Naive thymus-derived CD8-positive, alpha-beta T cell (primary cell): ENCODE measurements at regions not wholly inside any gene's neighbourhood (a gene's known extent, or its start where the extent isn't known, plus 50 kb on each side); places are given as distances from the start of the nearest gene placed in this dataset.

Source experiments
- ATAC-seq, 2 donors: fragments of 150-1000 bp; cut with Tn5 transposase in 1 of 2; sonication (Bioruptor Pico), chemical (Tn5 transposase) in 1 of 2; 1 replicate in 1 of 2; 2 replicates in 1 of 2; pipeline ENCODE4 v1.10.0; 2021; ENCODE audit warnings: mild to moderate bottlenecking in 2 of 2, moderate library complexity in 2 of 2
- POLR2A ChIA-PET: fragments of 350-600 bp; sonication (Branson Sonifier 250); formaldehyde crosslinking; loops from one replicate; lab custom pipeline; 2021; ENCODE audit warnings: antibody characterized with exemption; lab: Charles Lee
- DNase-seq, 10 donors: peaks; one replicate each; pipeline versions ENCODE4 v3.0.0 to v3.0.0-alpha.2; 2020 to 2022
- H3K27ac Mint-ChIP-seq, 10 donors: one replicate each; pipeline ENCODE4 v1.8.0; 2020 to 2022; ENCODE audit warnings: mild to moderate bottlenecking in 10 of 10, mixed read lengths in 10 of 10, moderate library complexity in 4 of 10, inconsistent platforms in 1 of 10
- H3K27me3 Mint-ChIP-seq, 5 donors: one replicate each; pipeline ENCODE4 v1.8.0; 2021 to 2022; ENCODE audit warnings: mixed read lengths in 5 of 5
- H3K36me3 Mint-ChIP-seq, 3 donors: one replicate each; pipeline ENCODE4 v1.8.0; 2020 to 2022; ENCODE audit warnings: mixed read lengths in 3 of 3, mild to moderate bottlenecking in 2 of 3, inconsistent platforms in 1 of 3
- H3K4me1 Mint-ChIP-seq, 4 donors: one replicate each; pipeline ENCODE4 v1.8.0; 2021 to 2022; ENCODE audit warnings: mixed read lengths in 4 of 4
- H3K4me3 Mint-ChIP-seq, 10 donors: one replicate each; pipeline ENCODE4 v1.8.0; 2020 to 2022; ENCODE audit warnings: mild to moderate bottlenecking in 10 of 10, mixed read lengths in 10 of 10, moderate library complexity in 6 of 10, inconsistent platforms in 1 of 10
- H3K9me3 Mint-ChIP-seq, 9 donors: one replicate each; pipeline ENCODE4 v1.8.0; 2020 to 2022; ENCODE audit warnings: mixed read lengths in 9 of 9, mild to moderate bottlenecking in 3 of 9, inconsistent platforms in 1 of 9, moderate library complexity in 1 of 9

- Mint-ChIP-seq H3K27ac (no peak overlapping the region), H3K4me1 (no peaks in the 10 kb centered on the region), H3K4me3 (no peak overlapping the region), H3K27me3 (peaks cover 2 to 39% (median 12%) of the 10 kb centered on the region in 5 donors), H3K9me3 (no peaks in the 10 kb centered on the region), H3K36me3 (no peaks in the 10 kb centered on the region)
- POLR2A ChIA-PET = no interaction called here
- DNase-seq (no peak), ATAC-seq (no peak)
These were observed 215.0 kb upstream of the E2F8 start for GRCh38 chr11:19455731-19456130.

GRCh38 chr11:19453651-19454257 is 213.0 kb upstream of the E2F8 start:
- Mint-ChIP-seq H3K4me3 (no peak overlapping the region), H3K36me3 (no peaks in the 10 kb centered on the region), H3K27me3 (peaks cover 2 to 37% (median 13%) of the 10 kb centered on the region in 5 donors), H3K27ac (no peak overlapping the region), H3K4me1 (no peaks in the 10 kb centered on the region), H3K9me3 (no peaks in the 10 kb centered on the region)
- POLR2A ChIA-PET = no interaction called here
- no peak for ATAC-seq
- DNase-seq = no peak

DNA sequence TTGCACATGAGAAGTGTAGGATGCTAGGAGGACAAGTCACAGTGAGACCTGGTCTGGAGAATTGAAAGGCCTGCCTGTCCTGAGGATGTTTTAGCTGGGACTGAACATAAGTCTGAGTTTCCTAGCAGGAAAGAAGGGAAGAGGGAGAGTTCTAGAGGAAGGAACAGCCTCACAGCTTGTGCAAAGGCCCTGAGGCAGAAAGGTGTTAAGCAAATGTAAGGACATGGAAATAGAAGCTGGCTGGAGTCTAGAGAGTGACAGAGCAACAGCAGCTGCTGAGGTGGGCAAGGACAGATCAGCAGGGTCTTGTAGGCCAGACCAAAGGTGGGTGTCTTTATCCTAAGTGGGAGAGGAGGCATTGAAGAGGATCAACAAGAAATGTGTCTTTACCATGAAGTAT is 210.9 kb upstream of the E2F8 start:
- Mint-ChIP-seq H3K36me3 (no peaks in the 10 kb centered on the region), H3K27me3 (peaks cover 0 to 20% (median 4%) of the 10 kb centered on the region in 5 donors), H3K4me1 (no peaks in the 10 kb centered on the region), H3K4me3 (no peak overlapping the region), H3K27ac (no peak overlapping the region), H3K9me3 (no peaks in the 10 kb centered on the region)
- ATAC-seq (no peak), DNase-seq (no peak)
- POLR2A ChIA-PET = no interaction called here

DNA sequence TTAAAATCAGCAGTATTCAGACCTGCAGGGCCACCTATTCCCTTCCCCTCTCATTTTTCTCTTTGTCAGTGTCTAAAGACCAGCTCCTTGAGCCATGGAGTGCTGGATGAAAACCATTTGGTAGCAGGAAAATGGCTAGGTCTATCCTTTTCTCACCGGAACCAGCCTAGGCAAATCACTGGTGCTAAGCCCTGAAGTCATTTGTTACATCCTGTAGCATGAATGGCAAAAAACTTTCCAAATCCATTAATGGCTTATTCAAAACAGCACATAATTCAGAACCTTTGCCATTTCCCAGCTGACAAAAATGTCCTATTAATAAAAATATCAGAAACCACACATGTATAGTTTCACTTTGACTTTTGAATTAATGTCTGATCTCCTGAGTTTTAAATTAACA is 209.5 kb upstream of the E2F8 start:
- H3K4me3 Mint-ChIP-seq = no peak overlapping the region
- ATAC-seq (no peak), DNase-seq (no peak)
- no peaks in the 10 kb centered on the region for H3K9me3 Mint-ChIP-seq
- H3K27me3 Mint-ChIP-seq = peaks cover 2 to 17% (median 4%) of the 10 kb centered on the region in 5 donors
- H3K27ac Mint-ChIP-seq = no peak overlapping the region
- H3K4me1 Mint-ChIP-seq = no peaks in the 10 kb centered on the region
- H3K36me3 Mint-ChIP-seq = no peaks in the 10 kb centered on the region
- POLR2A ChIA-PET = no interaction called here

GRCh38 chr11:19448651-19449050 is 207.9 kb upstream of the E2F8 start:
- DNase-seq (no peak), ATAC-seq (no peak)
- Mint-ChIP-seq H3K36me3 (no peaks in the 10 kb centered on the region), H3K9me3 (no peaks in the 10 kb centered on the region), H3K4me3 (no peak overlapping the region), H3K27me3 (peaks cover 3 to 19% (median 5%) of the 10 kb centered on the region in 5 donors), H3K4me1 (no peaks in the 10 kb centered on the region), H3K27ac (no peak overlapping the region)
- POLR2A ChIA-PET = no interaction called here

GRCh38 chr11:19447150-19447566 is 206.4 kb upstream of the E2F8 start:
- Mint-ChIP-seq H3K27me3 (peaks cover 3 to 21% (median 7%) of the 10 kb centered on the region in 5 donors), H3K4me1 (no peaks in the 10 kb centered on the region), H3K27ac (no peak overlapping the region), H3K4me3 (no peak overlapping the region), H3K36me3 (no peaks in the 10 kb centered on the region), H3K9me3 (no peaks in the 10 kb centered on the region)
- no peak for DNase-seq
- ATAC-seq = no peak
- POLR2A ChIA-PET = no interaction called here

DNA sequence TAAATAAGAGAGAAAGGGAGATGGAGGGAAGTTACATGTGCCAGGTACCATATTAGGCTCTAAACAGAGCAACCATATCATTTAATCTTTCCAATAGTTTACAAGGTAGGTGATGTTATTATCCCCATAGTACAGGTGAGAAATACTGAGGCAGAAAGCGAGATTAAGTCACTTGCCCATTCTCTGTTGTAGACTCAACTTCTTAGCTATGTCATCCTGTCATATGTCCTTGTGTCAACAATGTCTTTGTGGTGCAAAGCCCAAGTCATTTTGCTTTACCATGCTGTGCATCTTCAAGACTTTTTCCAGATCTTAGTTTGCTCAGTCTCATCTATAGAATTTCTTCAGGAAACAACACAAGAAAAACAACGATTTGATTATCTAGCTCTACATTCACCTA is 205.0 kb upstream of the E2F8 start:
- no peaks in the 10 kb centered on the region for H3K9me3 Mint-ChIP-seq
- peaks cover 3 to 18% (median 7%) of the 10 kb centered on the region in 5 donors for H3K27me3 Mint-ChIP-seq
- POLR2A ChIA-PET = no interaction called here
- no peak overlapping the region for H3K4me3 Mint-ChIP-seq
- DNase-seq (no peak), ATAC-seq (no peak)
- H3K4me1 Mint-ChIP-seq = no peaks in the 10 kb centered on the region
- no peak overlapping the region for H3K27ac Mint-ChIP-seq
- H3K36me3 Mint-ChIP-seq = no peaks in the 10 kb centered on the region

- Mint-ChIP-seq H3K27ac (no peak overlapping the region), H3K4me3 (no peak overlapping the region), H3K4me1 (no peaks in the 10 kb centered on the region), H3K27me3 (peaks cover 7 to 27% (median 11%) of the 10 kb centered on the region in 5 donors), H3K36me3 (no peaks in the 10 kb centered on the region), H3K9me3 (no peaks in the 10 kb centered on the region)
- POLR2A ChIA-PET = no interaction called here
- no peak for DNase-seq
- ATAC-seq = no peak
These were observed 203.5 kb upstream of the E2F8 start for GRCh38 chr11:19444231-19444630.

DNA sequence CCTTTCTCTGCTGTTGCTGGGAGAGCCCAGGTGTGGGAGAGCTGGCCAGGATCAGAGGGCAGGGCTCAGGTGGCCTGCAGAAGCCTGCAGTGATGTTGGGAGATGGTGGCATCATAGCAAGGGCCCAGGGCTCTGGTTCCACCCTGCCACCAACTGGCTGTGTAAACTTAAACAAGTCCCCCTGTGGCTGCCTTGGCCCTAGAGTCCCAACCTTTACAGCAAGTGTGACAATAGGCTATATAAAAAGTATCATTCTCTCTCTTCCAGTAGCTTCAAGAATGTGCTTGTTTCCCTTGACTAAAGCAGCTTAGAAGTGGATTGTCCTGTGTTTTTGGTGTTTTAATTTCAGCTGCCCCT is 201.8 kb upstream of the E2F8 start:
- H3K4me1 Mint-ChIP-seq = no peaks in the 10 kb centered on the region
- H3K9me3 Mint-ChIP-seq = no peaks in the 10 kb centered on the region
- peak overlapping the region in 1 of 10 donors; percentile 4 for H3K27ac Mint-ChIP-seq
- no peaks in the 10 kb centered on the region for H3K36me3 Mint-ChIP-seq
- ATAC-seq = no peak
- H3K27me3 Mint-ChIP-seq = peaks cover 7 to 27% (median 8%) of the 10 kb centered on the region in 5 donors
- DNase-seq = no peak
- no peak overlapping the region for H3K4me3 Mint-ChIP-seq
- POLR2A ChIA-PET = no interaction called here

DNA sequence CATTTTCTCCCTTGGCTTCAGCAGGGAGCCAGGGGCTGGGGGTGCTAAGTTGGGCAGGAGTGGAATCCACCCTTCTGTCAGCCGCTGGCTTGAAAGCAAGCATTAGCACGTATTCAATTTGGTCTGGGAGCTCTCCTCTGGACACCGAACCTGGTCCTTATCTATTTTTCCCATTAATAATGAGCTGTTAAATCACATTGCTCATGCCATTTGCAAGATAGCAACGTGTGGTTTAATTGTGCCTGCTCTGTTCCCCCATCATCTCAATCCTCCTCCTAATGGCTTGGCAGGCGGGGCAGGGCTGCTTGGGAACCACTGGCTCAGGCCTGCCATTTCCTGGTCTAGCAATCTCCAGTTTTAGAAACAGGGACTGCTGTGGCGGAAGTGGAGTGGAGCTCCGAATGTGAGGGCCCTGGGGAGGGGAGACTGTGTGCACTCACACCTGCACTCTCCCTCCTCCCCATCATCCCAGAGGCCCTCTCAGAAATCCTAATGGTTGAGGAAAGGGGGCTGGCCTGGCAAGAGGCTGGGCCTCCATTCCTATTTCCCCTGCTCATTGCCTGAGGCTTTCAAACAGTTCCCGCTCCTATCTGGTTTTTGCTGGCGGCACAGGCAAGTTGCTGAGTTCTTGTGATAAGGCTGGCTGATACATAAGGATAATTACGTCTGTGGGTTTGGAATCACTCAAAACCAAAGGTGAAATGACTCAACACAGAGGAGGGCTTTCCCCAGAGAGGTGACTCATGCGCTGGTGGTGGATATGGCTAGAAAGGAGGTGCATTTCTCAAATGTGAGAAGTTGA is 201.2 kb upstream of the E2F8 start:
- Mint-ChIP-seq H3K27ac (peak overlapping the region in 1 of 10 donors; percentile 4), H3K36me3 (no peaks in the 10 kb centered on the region), H3K27me3 (peaks cover 7 to 27% (median 9%) of the 10 kb centered on the region in 5 donors), H3K4me1 (no peaks in the 10 kb centered on the region), H3K9me3 (no peaks in the 10 kb centered on the region), H3K4me3 (no peak overlapping the region)
- POLR2A ChIA-PET = no interaction called here
- DNase-seq = no peak
- ATAC-seq = no peak

DNA sequence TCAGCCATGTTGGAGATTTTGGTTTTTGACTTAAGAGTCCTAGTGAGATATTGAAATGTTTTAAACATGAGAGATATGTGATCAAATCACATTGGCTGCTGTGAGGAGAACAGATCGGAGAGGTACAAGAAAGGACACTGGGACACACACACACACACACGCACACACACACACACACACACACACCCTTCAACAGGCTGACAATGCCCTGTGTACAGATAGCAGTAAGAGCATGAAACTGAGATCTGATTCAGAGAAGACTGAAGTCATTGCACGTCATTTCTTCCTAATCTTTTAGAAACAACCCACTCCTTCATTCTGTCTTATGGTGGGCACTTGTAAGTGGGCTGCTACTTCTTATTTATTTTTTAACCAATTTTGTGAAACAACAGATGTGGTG is 200.5 kb upstream of the E2F8 start:
- no peaks in the 10 kb centered on the region for H3K4me1 Mint-ChIP-seq
- DNase-seq = no peak
- ATAC-seq = no peak
- H3K4me3 Mint-ChIP-seq = no peak overlapping the region
- no peaks in the 10 kb centered on the region for H3K9me3 Mint-ChIP-seq
- H3K27ac Mint-ChIP-seq = no peak overlapping the region
- H3K27me3 Mint-ChIP-seq = peaks cover 7 to 27% (median 8%) of the 10 kb centered on the region in 5 donors
- POLR2A ChIA-PET = no interaction called here
- H3K36me3 Mint-ChIP-seq = no peaks in the 10 kb centered on the region

DNA sequence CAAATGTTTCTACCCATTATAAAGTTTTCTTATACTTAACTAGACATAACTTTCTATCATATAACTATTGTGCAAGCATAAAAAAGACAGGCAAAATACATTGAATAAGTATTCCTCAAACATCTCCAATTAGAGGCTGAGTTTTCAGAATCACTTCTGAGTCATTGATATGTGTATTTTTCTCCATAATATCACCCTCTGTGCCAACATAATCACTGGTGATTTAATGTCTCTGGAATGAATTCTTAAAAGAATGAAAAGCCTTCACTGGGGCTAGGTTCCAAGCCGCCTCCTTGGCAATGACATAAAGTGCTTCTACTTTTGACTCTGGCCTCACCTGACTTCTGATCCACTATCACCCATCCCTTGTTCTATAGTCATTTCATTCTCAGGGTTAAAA is 197.0 kb upstream of the E2F8 start:
- no peak overlapping the region for H3K4me3 Mint-ChIP-seq
- DNase-seq = no peak
- no peak for ATAC-seq
- POLR2A ChIA-PET = no interaction called here
- no peaks in the 10 kb centered on the region for H3K9me3 Mint-ChIP-seq
- no peak overlapping the region for H3K27ac Mint-ChIP-seq
- no peaks in the 10 kb centered on the region for H3K4me1 Mint-ChIP-seq
- peaks cover 5 to 17% (median 8%) of the 10 kb centered on the region in 5 donors for H3K27me3 Mint-ChIP-seq
- H3K36me3 Mint-ChIP-seq = no peaks in the 10 kb centered on the region

- Mint-ChIP-seq H3K4me1 (no peaks in the 10 kb centered on the region), H3K36me3 (no peaks in the 10 kb centered on the region), H3K27me3 (peaks cover 7 to 26% (median 8%) of the 10 kb centered on the region in 5 donors), H3K27ac (no peak overlapping the region), H3K9me3 (no peaks in the 10 kb centered on the region), H3K4me3 (no peak overlapping the region)
- DNase-seq = no peak
- POLR2A ChIA-PET = no interaction called here
- ATAC-seq = no peak
These were observed 196.2 kb upstream of the E2F8 start for GRCh38 chr11:19436932-19437331.
